ENCODE measurements at regions not wholly inside any gene's neighbourhood (a gene's known extent, or its start where the extent isn't known, plus 50 kb on each side); places are given as distances from the start of the nearest gene placed in this dataset.
"Not testable (repeated sequence)": the region's sequence is repeated elsewhere in the genome, so short reads cannot be mapped to it uniquely, and the experiment has no call there.

- H3K27me3 ChIP-seq (ENCODE audit: control insufficient read depth, insufficient read depth, low read length): no peaks in the 10 kb centered on the region
- H3K4me1 ChIP-seq (ENCODE audit: control insufficient read depth, insufficient read depth, low read length): no peaks in the 10 kb centered on the region
- H3K4me3 ChIP-seq (ENCODE audit: low read depth, low read length): no peak overlapping the region
- no peak overlapping the region for H3K27ac ChIP-seq (ENCODE audit: low read depth, low read length)
- H3K9ac ChIP-seq (ENCODE audit: low read depth, low read length): no peak overlapping the region
- no peaks in the 10 kb centered on the region for H3K9me3 ChIP-seq (ENCODE audit: control insufficient read depth, insufficient read depth, low read length)
- H3K36me3 ChIP-seq (ENCODE audit: control insufficient read depth, insufficient read depth, low read length): no peaks in the 10 kb centered on the region
These were observed 473.4 kb downstream of the XYLT1 start for GRCh38 chr16:16997349-16997748.

DNA sequence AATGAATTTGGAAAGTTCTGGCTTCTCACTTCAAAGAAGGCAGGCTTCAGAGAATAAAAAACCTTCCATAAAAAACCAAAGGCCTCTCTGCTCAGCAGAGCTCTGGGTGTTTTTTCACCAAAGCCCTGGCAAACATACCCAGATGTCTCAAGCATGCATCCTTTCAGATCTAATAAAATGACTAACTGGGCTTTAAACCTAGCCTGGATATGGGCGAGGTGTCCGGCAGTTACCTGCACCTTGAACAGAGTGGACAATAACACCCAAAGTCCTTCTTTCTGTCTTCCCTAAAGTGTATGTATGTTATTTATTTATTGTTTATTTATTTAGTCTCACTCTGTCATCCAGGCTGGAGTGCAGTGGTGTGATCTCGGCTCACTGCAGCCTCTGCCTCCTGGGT lies 469.3 kb downstream of the XYLT1 start:
- Histone ChIP-seq H3K9ac (ENCODE audit: low read depth, low read length) (no peak overlapping the region), H3K36me3 (ENCODE audit: control insufficient read depth, insufficient read depth, low read length) (no peaks in the 10 kb centered on the region), H3K27me3 (ENCODE audit: control insufficient read depth, insufficient read depth, low read length) (no peaks in the 10 kb centered on the region), H3K9me3 (ENCODE audit: control insufficient read depth, insufficient read depth, low read length) (no peaks in the 10 kb centered on the region), H3K4me1 (ENCODE audit: control insufficient read depth, insufficient read depth, low read length) (no peaks in the 10 kb centered on the region), H3K4me3 (ENCODE audit: low read depth, low read length) (no peak overlapping the region), H3K27ac (ENCODE audit: low read depth, low read length) (no peak overlapping the region)

DNA sequence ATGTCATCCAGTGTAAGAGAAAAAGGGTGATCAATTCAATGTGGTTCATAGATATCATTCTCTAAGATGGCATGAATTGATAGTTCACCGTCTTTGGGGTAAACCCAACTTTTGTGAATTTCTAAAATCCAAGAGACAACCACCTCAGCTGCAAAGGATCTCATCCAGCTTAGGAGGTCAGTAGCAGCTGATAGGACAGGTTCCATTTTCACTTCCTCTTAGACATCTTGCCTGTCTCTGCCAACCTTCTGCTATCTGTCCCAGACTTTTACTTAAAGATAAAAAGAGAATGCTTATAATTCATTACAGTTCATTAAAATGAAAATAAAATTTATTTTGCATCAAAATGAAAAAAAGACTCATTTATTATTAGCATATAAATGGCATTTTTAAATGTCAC lies 468.2 kb downstream of the XYLT1 start:
- Histone ChIP-seq H3K27ac (ENCODE audit: low read depth, low read length) (no peak overlapping the region), H3K36me3 (ENCODE audit: control insufficient read depth, insufficient read depth, low read length) (no peaks in the 10 kb centered on the region), H3K4me1 (ENCODE audit: control insufficient read depth, insufficient read depth, low read length) (no peaks in the 10 kb centered on the region), H3K4me3 (ENCODE audit: low read depth, low read length) (no peak overlapping the region), H3K27me3 (ENCODE audit: control insufficient read depth, insufficient read depth, low read length) (no peaks in the 10 kb centered on the region), H3K9me3 (ENCODE audit: control insufficient read depth, insufficient read depth, low read length) (no peaks in the 10 kb centered on the region), H3K9ac (ENCODE audit: low read depth, low read length) (no peak overlapping the region)

- not testable (repeated sequence) for H3K9ac ChIP-seq (ENCODE audit: low read depth, low read length); H3K9me3 ChIP-seq (ENCODE audit: control insufficient read depth, insufficient read depth, low read length); H3K27ac ChIP-seq (ENCODE audit: low read depth, low read length); H3K27me3 ChIP-seq (ENCODE audit: control insufficient read depth, insufficient read depth, low read length); H3K36me3 ChIP-seq (ENCODE audit: control insufficient read depth, insufficient read depth, low read length); H3K4me1 ChIP-seq (ENCODE audit: control insufficient read depth, insufficient read depth, low read length); H3K4me3 ChIP-seq (ENCODE audit: low read depth, low read length)
These were observed 464.8 kb downstream of the XYLT1 start for GRCh38 chr16:17005963-17006362.

DNA sequence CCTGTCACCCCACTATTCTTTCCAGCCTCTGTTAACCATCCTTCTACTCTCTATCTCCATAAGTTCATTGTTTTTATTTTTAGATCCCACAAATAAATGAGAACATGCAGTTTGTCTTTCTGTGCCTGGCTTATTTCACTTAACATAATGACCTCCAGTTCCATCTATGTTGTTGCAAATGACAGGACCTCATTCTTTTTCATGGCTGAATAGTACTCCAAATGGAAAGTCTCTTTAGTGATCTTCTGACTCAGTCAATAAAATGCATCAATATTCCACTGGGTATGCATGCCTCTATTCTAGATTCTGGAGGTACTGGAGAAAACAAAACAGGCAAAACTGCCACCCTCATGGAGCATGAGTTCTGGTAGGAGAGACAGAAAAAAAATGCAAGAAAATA lies 459.0 kb downstream of the XYLT1 start:
- H3K9me3 ChIP-seq (ENCODE audit: control insufficient read depth, insufficient read depth, low read length): peaks cover 3% of the 10 kb centered on the region; the same call in 1 of the 2 replicates
- H3K36me3 ChIP-seq (ENCODE audit: control insufficient read depth, insufficient read depth, low read length): no peaks in the 10 kb centered on the region
- H3K27ac ChIP-seq (ENCODE audit: low read depth, low read length): no peak overlapping the region
- H3K9ac ChIP-seq (ENCODE audit: low read depth, low read length): no peak overlapping the region
- H3K27me3 ChIP-seq (ENCODE audit: control insufficient read depth, insufficient read depth, low read length): no peaks in the 10 kb centered on the region
- H3K4me1 ChIP-seq (ENCODE audit: control insufficient read depth, insufficient read depth, low read length): no peaks in the 10 kb centered on the region
- no peak overlapping the region for H3K4me3 ChIP-seq (ENCODE audit: low read depth, low read length)

- Histone ChIP-seq H3K4me3 (ENCODE audit: low read depth, low read length) (no peak overlapping the region), H3K27ac (ENCODE audit: low read depth, low read length) (no peak overlapping the region), H3K9ac (ENCODE audit: low read depth, low read length) (no peak overlapping the region), H3K27me3 (ENCODE audit: control insufficient read depth, insufficient read depth, low read length) (no peaks in the 10 kb centered on the region), H3K9me3 (ENCODE audit: control insufficient read depth, insufficient read depth, low read length) (peaks cover 3% of the 10 kb centered on the region; the same call in 1 of the 2 replicates), H3K36me3 (ENCODE audit: control insufficient read depth, insufficient read depth, low read length) (no peaks in the 10 kb centered on the region), H3K4me1 (ENCODE audit: control insufficient read depth, insufficient read depth, low read length) (no peaks in the 10 kb centered on the region)
These were observed 457.7 kb downstream of the XYLT1 start for GRCh38 chr16:17013038-17013437.

DNA sequence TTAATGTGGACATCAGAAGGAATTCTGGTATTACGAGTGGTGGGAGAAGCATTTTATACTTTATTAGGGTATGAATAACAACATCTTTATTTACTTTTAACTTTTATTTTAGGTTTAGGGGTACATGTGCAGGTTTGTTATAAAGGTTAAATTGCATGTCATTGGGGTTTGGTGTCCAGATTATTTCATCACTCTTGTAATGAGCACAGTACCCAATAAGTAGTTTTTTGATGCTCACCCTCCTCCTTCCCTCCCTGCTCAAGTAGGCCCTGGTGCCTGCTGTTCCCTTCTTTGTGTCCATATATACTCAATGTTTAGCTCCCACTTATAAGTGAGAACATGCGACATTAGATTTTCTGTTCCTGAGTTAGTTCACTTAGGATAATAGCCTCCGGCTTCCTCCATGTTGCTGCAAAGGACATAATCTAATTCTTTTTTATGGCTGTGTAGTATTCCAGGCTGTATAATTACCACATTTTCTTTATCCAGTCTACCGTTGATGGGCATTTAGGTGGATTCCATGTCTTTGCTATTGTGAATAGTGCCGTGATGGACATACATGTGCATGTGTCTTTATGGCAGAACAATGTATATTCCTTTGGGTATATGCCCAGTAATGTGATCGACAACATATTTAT lies 456.2 kb downstream of the XYLT1 start:
- H3K4me3 ChIP-seq (ENCODE audit: low read depth, low read length): no peak overlapping the region
- no peak overlapping the region for H3K9ac ChIP-seq (ENCODE audit: low read depth, low read length)
- H3K36me3 ChIP-seq (ENCODE audit: control insufficient read depth, insufficient read depth, low read length): no peaks in the 10 kb centered on the region
- peaks cover 3% of the 10 kb centered on the region; the same call in 1 of the 2 replicates for H3K9me3 ChIP-seq (ENCODE audit: control insufficient read depth, insufficient read depth, low read length)
- H3K4me1 ChIP-seq (ENCODE audit: control insufficient read depth, insufficient read depth, low read length): no peaks in the 10 kb centered on the region
- H3K27me3 ChIP-seq (ENCODE audit: control insufficient read depth, insufficient read depth, low read length): no peaks in the 10 kb centered on the region
- no peak overlapping the region for H3K27ac ChIP-seq (ENCODE audit: low read depth, low read length)

DNA sequence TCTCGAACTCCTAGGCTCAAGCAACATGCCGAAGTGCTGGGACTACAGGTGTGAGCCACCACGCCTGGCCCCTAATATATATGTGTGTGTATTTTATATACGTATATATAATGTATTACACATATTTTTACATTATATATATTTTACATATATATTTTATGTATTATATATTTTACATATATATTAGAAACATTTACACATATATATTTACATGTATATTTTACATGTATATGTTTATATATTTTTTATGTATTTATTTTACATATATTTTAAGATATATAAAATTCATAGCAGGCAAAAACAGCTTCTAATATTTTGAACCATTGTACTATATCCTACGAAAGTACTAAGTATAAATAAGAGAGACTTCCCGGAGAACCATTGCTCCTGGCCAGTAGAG lies 455.1 kb downstream of the XYLT1 start:
- H3K9ac ChIP-seq (ENCODE audit: low read depth, low read length): no peak overlapping the region
- no peaks in the 10 kb centered on the region for H3K4me1 ChIP-seq (ENCODE audit: control insufficient read depth, insufficient read depth, low read length)
- no peaks in the 10 kb centered on the region for H3K9me3 ChIP-seq (ENCODE audit: control insufficient read depth, insufficient read depth, low read length)
- H3K27me3 ChIP-seq (ENCODE audit: control insufficient read depth, insufficient read depth, low read length): no peaks in the 10 kb centered on the region
- H3K27ac ChIP-seq (ENCODE audit: low read depth, low read length): no peak overlapping the region
- H3K36me3 ChIP-seq (ENCODE audit: control insufficient read depth, insufficient read depth, low read length): no peaks in the 10 kb centered on the region
- H3K4me3 ChIP-seq (ENCODE audit: low read depth, low read length): no peak overlapping the region

- H3K4me3 ChIP-seq (ENCODE audit: low read depth, low read length): no peak overlapping the region
- no peaks in the 10 kb centered on the region for H3K27me3 ChIP-seq (ENCODE audit: control insufficient read depth, insufficient read depth, low read length)
- H3K9ac ChIP-seq (ENCODE audit: low read depth, low read length): no peak overlapping the region
- H3K36me3 ChIP-seq (ENCODE audit: control insufficient read depth, insufficient read depth, low read length): no peaks in the 10 kb centered on the region
- H3K4me1 ChIP-seq (ENCODE audit: control insufficient read depth, insufficient read depth, low read length): no peaks in the 10 kb centered on the region
- no peak overlapping the region for H3K27ac ChIP-seq (ENCODE audit: low read depth, low read length)
- no peaks in the 10 kb centered on the region for H3K9me3 ChIP-seq (ENCODE audit: control insufficient read depth, insufficient read depth, low read length)
These were observed 453.3 kb downstream of the XYLT1 start for GRCh38 chr16:17017442-17017841.

- no peaks in the 10 kb centered on the region for H3K36me3 ChIP-seq (ENCODE audit: control insufficient read depth, insufficient read depth, low read length)
- no peaks in the 10 kb centered on the region for H3K27me3 ChIP-seq (ENCODE audit: control insufficient read depth, insufficient read depth, low read length)
- H3K4me1 ChIP-seq (ENCODE audit: control insufficient read depth, insufficient read depth, low read length): no peaks in the 10 kb centered on the region
- no peaks in the 10 kb centered on the region for H3K9me3 ChIP-seq (ENCODE audit: control insufficient read depth, insufficient read depth, low read length)
- H3K4me3 ChIP-seq (ENCODE audit: low read depth, low read length): no peak overlapping the region
- H3K27ac ChIP-seq (ENCODE audit: low read depth, low read length): no peak overlapping the region
- H3K9ac ChIP-seq (ENCODE audit: low read depth, low read length): no peak overlapping the region
These were observed 452.2 kb downstream of the XYLT1 start for GRCh38 chr16:17018585-17018939.

DNA sequence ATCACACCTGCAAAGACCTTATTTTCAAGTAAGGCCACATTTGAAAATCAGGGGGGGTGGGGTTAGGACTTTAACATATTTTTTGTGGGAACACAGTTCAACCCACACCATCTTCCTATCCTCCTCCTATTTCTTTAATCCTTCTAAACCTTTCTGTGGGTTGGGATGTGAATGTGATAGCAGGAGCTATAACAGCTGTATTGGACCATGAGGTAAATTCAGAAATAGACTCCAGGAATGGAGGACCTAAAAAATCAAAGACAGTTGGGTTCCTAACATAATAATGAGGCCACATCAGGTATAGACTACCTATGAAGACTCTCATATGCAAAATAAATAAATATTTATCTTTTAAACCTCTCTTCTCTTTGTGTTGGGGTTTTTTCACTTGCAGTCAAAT lies 451.4 kb downstream of the XYLT1 start:
- H3K4me1 ChIP-seq (ENCODE audit: control insufficient read depth, insufficient read depth, low read length): no peaks in the 10 kb centered on the region
- H3K27ac ChIP-seq (ENCODE audit: low read depth, low read length): no peak overlapping the region
- H3K36me3 ChIP-seq (ENCODE audit: control insufficient read depth, insufficient read depth, low read length): no peaks in the 10 kb centered on the region
- no peak overlapping the region for H3K4me3 ChIP-seq (ENCODE audit: low read depth, low read length)
- H3K9ac ChIP-seq (ENCODE audit: low read depth, low read length): no peak overlapping the region
- H3K27me3 ChIP-seq (ENCODE audit: control insufficient read depth, insufficient read depth, low read length): no peaks in the 10 kb centered on the region
- H3K9me3 ChIP-seq (ENCODE audit: control insufficient read depth, insufficient read depth, low read length): no peaks in the 10 kb centered on the region

- Histone ChIP-seq H3K4me3 (ENCODE audit: low read depth, low read length) (no peak overlapping the region), H3K36me3 (ENCODE audit: control insufficient read depth, insufficient read depth, low read length) (no peaks in the 10 kb centered on the region), H3K9me3 (ENCODE audit: control insufficient read depth, insufficient read depth, low read length) (no peaks in the 10 kb centered on the region), H3K4me1 (ENCODE audit: control insufficient read depth, insufficient read depth, low read length) (0 out of 2 replicates have a peak, but pooled peaks cover 4% of the 10 kb centered on the region), H3K9ac (ENCODE audit: low read depth, low read length) (no peak overlapping the region), H3K27ac (ENCODE audit: low read depth, low read length) (no peak overlapping the region), H3K27me3 (ENCODE audit: control insufficient read depth, insufficient read depth, low read length) (no peaks in the 10 kb centered on the region)
These were observed 447.2 kb downstream of the XYLT1 start for GRCh38 chr16:17023606-17024005.
